A549 (cell line): ENCODE measurements at regions not wholly inside any gene's neighbourhood (a gene's known extent, or its start where the extent isn't known, plus 50 kb on each side); places are given as distances from the start of the nearest gene placed in this dataset.

Source experiments
- ATAC-seq, 2 experiments: fragments of 200-7000 bp in 1 of 2; fragments of >200 bp in 1 of 2; cut with Nextera tagmentation in 1 of 2; cut with Tn5 transposase in 1 of 2; 3 replicates each; pipeline versions ENCODE4 v1.8.0 to v1.9.1; 2018 to 2020; ENCODE audit warnings: mild to moderate bottlenecking in 1 of 2, moderate library complexity in 1 of 2
- CTCF ChIA-PET: fragments of 300-600 bp; sonication (Branson Sonifier 250); formaldehyde crosslinking; extraction: SDS; loops from one replicate; lab custom pipeline; 2021; ENCODE audit warnings: antibody characterized with exemption, inconsistent platforms; lab: Yijun Ruan, JAX
- POLR2A ChIA-PET: fragments of 350-600 bp; formaldehyde crosslinking; extraction: SDS; loops from one replicate; lab custom pipeline; 2021; ENCODE audit warnings: antibody characterized with exemption, inconsistent platforms; lab: Yijun Ruan, JAX
- DNase-seq, 2 experiments: peaks; one replicate each; pipeline versions ENCODE4 v3.0.0 to v3.0.0-alpha.2; 2011 to 2016; ENCODE audit warnings: low read depth in 1 of 2, low spot score in 1 of 2
- FAIRE-seq: peaks from 2 replicates; lab custom pipeline; 2011; peaks lifted over from hg19 to GRCh38; lab: Jason Lieb, UNC
- H3K27ac ChIP-seq, 2 experiments: fragments of >200 bp; sonication (Bioruptor Twin); formaldehyde crosslinking; 3 replicates each; pipeline ENCODE4 v1.5.1; 2016 to 2017
- H3K4me1 ChIP-seq: fragments of >200 bp; sonication (Bioruptor Twin); formaldehyde crosslinking; 3 replicates; pipeline ENCODE4 v1.6.1; 2016
- H3K4me2 ChIP-seq: fragments of >200 bp; sonication (Bioruptor Twin); formaldehyde crosslinking; 3 replicates; pipeline ENCODE4 v1.6.1; 2016
- H3K4me3 ChIP-seq: fragments of >200 bp; sonication (Bioruptor Twin); formaldehyde crosslinking; 3 replicates; pipeline ENCODE4 v1.5.1; 2016
- H3K9me3 ChIP-seq: fragments of >200 bp; sonication (Bioruptor Twin); formaldehyde crosslinking; 3 replicates; pipeline ENCODE4 v1.6.1; 2016
- ATOH8 ChIP-seq: fragments of 250-450 bp; sonication (Bioruptor Pico); IDR thresholded peaks from 2 replicates; pipeline ENCODE4 v1.5.0; 2020; ENCODE audit warnings: low read depth, mild to moderate bottlenecking, moderate library complexity
- BHLHE40 ChIP-seq: IDR thresholded peaks from 2 replicates; pipeline ENCODE4 v1.6.1; 2012; ENCODE audit warnings: low read depth, low read length, inconsistent platforms
- CTCF ChIP-seq: fragments of >200 bp; sonication (Bioruptor Twin); formaldehyde crosslinking; IDR thresholded peaks from 3 replicates; pipeline ENCODE4 v1.5.1; 2016
- EHMT2 ChIP-seq: fragments of 200-600 bp; sonication (generic); IDR thresholded peaks from 2 replicates; pipeline ENCODE4 v1.6.1; 2016; ENCODE audit warnings: antibody characterized with exemption, low read depth, mild to moderate bottlenecking, moderate library complexity
- ELK1 ChIP-seq: fragments of 150-350 bp; IDR thresholded peaks from 2 replicates; pipeline ENCODE4 v1.6.1; 2014; ENCODE audit warnings: low read depth, mild to moderate bottlenecking, low read length
- FOXS1 ChIP-seq: fragments of 250-450 bp; sonication (Bioruptor Pico); IDR thresholded peaks from 2 replicates; pipeline ENCODE4 v1.5.0; 2020; ENCODE audit warnings: mild to moderate bottlenecking, moderate library complexity
- HEYL ChIP-seq: fragments of 250-450 bp; sonication (Bioruptor Pico); IDR thresholded peaks from 2 replicates; pipeline ENCODE4 v1.8.0; 2021; ENCODE audit warnings: mild to moderate bottlenecking, moderate library complexity
- HMGXB4 ChIP-seq: fragments of 250-450 bp; sonication (Bioruptor Pico); IDR thresholded peaks from 2 replicates; pipeline ENCODE4 v1.5.0; 2021; ENCODE audit warnings: mild to moderate bottlenecking, moderate library complexity, borderline replicate concordance
- JUNB ChIP-seq: fragments of >200 bp; sonication (Bioruptor Twin); formaldehyde crosslinking; IDR thresholded peaks from 2 replicates; pipeline ENCODE4 v1.6.1; 2016
- KDM1A ChIP-seq: fragments of 200-600 bp; sonication (generic); IDR thresholded peaks from 2 replicates; pipeline ENCODE4 v1.6.1; 2016; ENCODE audit warnings: low read depth, mild to moderate bottlenecking
- MAFK ChIP-seq: fragments of 450-650 bp; IDR thresholded peaks from 2 replicates; pipeline ENCODE4 v1.6.1; 2014; ENCODE audit not compliant: partially characterized antibody
- MYC ChIP-seq: IDR thresholded peaks from 2 replicates; pipeline ENCODE4 v1.6.1; 2012; ENCODE audit warnings: mild to moderate bottlenecking, inconsistent platforms, low read length, improper control_type of control experiment, borderline replicate concordance
- NFE2L2 ChIP-seq: fragments of 150-350 bp; conservative IDR thresholded peaks from 2 replicates; pipeline ENCODE4 v1.6.1; 2014; ENCODE audit warnings: low read length
- NPAS2 ChIP-seq: fragments of 250-450 bp; sonication (Bioruptor Pico); IDR thresholded peaks from 2 replicates; pipeline ENCODE4 v1.8.0; 2022; ENCODE audit warnings: mild to moderate bottlenecking, moderate library complexity, borderline replicate concordance
- POLR2A ChIP-seq: IDR thresholded peaks from 2 replicates; pipeline ENCODE4 v1.6.1; 2012; ENCODE audit warnings: mild to moderate bottlenecking, low read length
- POLR2AphosphoS2 ChIP-seq: conservative IDR thresholded peaks from 2 replicates; pipeline ENCODE4 v1.6.1; 2012; ENCODE audit warnings: low read length, improper control_type of control experiment, inconsistent platforms
- RARB ChIP-seq: fragments of 250-450 bp; sonication (Bioruptor Pico); IDR thresholded peaks from 2 replicates; pipeline ENCODE4 v1.8.0; 2021; ENCODE audit warnings: mild to moderate bottlenecking, moderate library complexity
- RFX5 ChIP-seq: fragments of 450-650 bp; IDR thresholded peaks from 2 replicates; pipeline ENCODE4 v1.7.1; 2014; ENCODE audit warnings: antibody characterized with exemption, mild to moderate bottlenecking, moderate library complexity
- SMC3 ChIP-seq: fragments of >200 bp; sonication (Bioruptor Twin); formaldehyde crosslinking; IDR thresholded peaks from 3 replicates; pipeline ENCODE4 v1.6.1; 2018; ENCODE audit warnings: inconsistent platforms
- SREBF2 ChIP-seq: fragments of 450-650 bp; IDR thresholded peaks from 2 replicates; pipeline ENCODE4 v1.6.1; 2014; ENCODE audit warnings: mild to moderate bottlenecking, moderate library complexity
- TP53 ChIP-seq: fragments of 250-450 bp; sonication (Bioruptor Pico); IDR thresholded peaks from 2 replicates; pipeline ENCODE4 v1.5.0; 2021; ENCODE audit warnings: mild to moderate bottlenecking, moderate library complexity
- ZC3H11A ChIP-seq: fragments of 450-650 bp; IDR thresholded peaks from 2 replicates; pipeline ENCODE4 v1.6.1; 2014; ENCODE audit warnings: antibody characterized with exemption, mild to moderate bottlenecking
- ZFP36 ChIP-seq: fragments of 450-650 bp; IDR thresholded peaks from 2 replicates; pipeline ENCODE4 v1.6.1; 2014; ENCODE audit warnings: borderline replicate concordance; ENCODE audit not compliant: partially characterized antibody
- WGBS: methylation state at CpG from one replicate; pipeline ENCODE4 v1.1.6; 2017; ENCODE audit errors: missing lambda C conversion rate; 5-methylcytosine and 5-hydroxymethylcytosine counted together

GRCh38 chr13:64075543-64076271 lies 2660.1 kb upstream of the PCDH20 start:
- POLR2A ChIA-PET: no interaction called here
- Histone ChIP-seq H3K4me1 (no peaks in the 10 kb centered on the region), H3K27ac (no peak overlapping the region), H3K4me2 (no peak overlapping the region), H3K9me3 (no peaks in the 10 kb centered on the region), H3K4me3 (no peak overlapping the region)
- TF ChIP-seq HEYL (CRISPR knock-in tag): no peak
- TF ChIP-seq RARB (CRISPR knock-in tag): no peak
- no peak for TF ChIP-seq EHMT2
- DNase-seq (no peak), ATAC-seq (no peak), FAIRE-seq (no peak)
- WGBS: 74% methylated on average over 4 of the region's 14 CpGs
- CTCF ChIA-PET: interaction anchor here (1.2 kb wide), 1 partner anchor 9 kb away, joined by 3 read pairs; no protein-coding TSS in a partner anchor

- ATAC-seq (no peak), FAIRE-seq (no peak), DNase-seq (no peak)
- Histone ChIP-seq H3K4me3 (no peak overlapping the region), H3K9me3 (no peaks in the 10 kb centered on the region), H3K4me1 (no peaks in the 10 kb centered on the region), H3K27ac (no peak overlapping the region), H3K4me2 (no peak overlapping the region)
- 70% methylated on average over 12 of the region's 12 CpGs for WGBS
- CTCF ChIA-PET: interaction anchor here (1.2 kb wide), 1 partner anchor 10 kb away, joined by 3 read pairs; no protein-coding TSS in a partner anchor
- POLR2A ChIA-PET: no interaction called here
- TF ChIP-seq CTCF (no peak), POLR2A (no peak), NFE2L2 (no peak), HMGXB4 (CRISPR knock-in tag) (no peak), MAFK (no peak), RFX5 (no peak), ELK1 (no peak), ATOH8 (CRISPR knock-in tag) (no peak), KDM1A (no peak), ZFP36 (no peak), SREBF2 (no peak), POLR2AphosphoS2 (no peak), NPAS2 (no peak), TP53 (no peak)
These were observed 2659.4 kb upstream of the PCDH20 start for GRCh38 chr13:64074971-64075474.

- FAIRE-seq: no peak
- Histone ChIP-seq H3K9me3 (no peaks in the 10 kb centered on the region), H3K4me1 (no peaks in the 10 kb centered on the region), H3K27ac (no peak overlapping the region), H3K4me2 (no peak overlapping the region), H3K4me3 (no peak overlapping the region)
- ChIA-PET CTCF (no interaction called here), POLR2A (no interaction called here)
- TF ChIP-seq RFX5 (no peak), FOXS1 (CRISPR knock-in tag) (no peak), ATOH8 (CRISPR knock-in tag) (no peak), ZC3H11A (no peak), BHLHE40 (no peak), NFE2L2 (no peak), MYC (no peak), ZFP36 (no peak), JUNB (no peak), SMC3 (no peak)
- no peak for ATAC-seq
- no peak for DNase-seq
These were observed 2657.6 kb upstream of the PCDH20 start for GRCh38 chr13:64073203-64073602.
